Transverse colon (tissue), 4 donors: ENCODE measurements at regions not wholly inside any gene's neighbourhood (a gene's known extent, or its start where the extent isn't known, plus 50 kb on each side); places are given as distances from the start of the nearest gene placed in this dataset.

Source experiments
- CTCF ChIP-seq, 5 experiments: fragments of 200-600 bp in 3 of 5; fragments of 450-650 bp in 2 of 5; sonication (generic) in 3 of 5; IDR thresholded peaks; 1 replicate in 2 of 5; 2 replicates in 3 of 5; pipeline ENCODE4 v1.5.1; 2016 to 2017; ENCODE audit warnings: antibody characterized with exemption in 5 of 5, inconsistent platforms in 3 of 5, mild to moderate bottlenecking in 2 of 5, moderate library complexity in 1 of 5
- EP300 ChIP-seq: sonication (generic); formaldehyde crosslinking; IDR thresholded peaks from one replicate; pipeline ENCODE4 v1.6.1; 2017; ENCODE audit warnings: antibody characterized with exemption, low read depth
- POLR2A ChIP-seq: fragments of 450-650 bp; IDR thresholded peaks from one replicate; pipeline ENCODE4 v1.6.1; 2016; ENCODE audit warnings: antibody characterized with exemption, mild to moderate bottlenecking, moderate library complexity
- POLR2AphosphoS5 ChIP-seq, 3 donors: sonication (generic); formaldehyde crosslinking; IDR thresholded peaks; one replicate each; pipeline ENCODE4 v1.6.1; 2016; ENCODE audit warnings: antibody characterized with exemption in 3 of 3

- TF ChIP-seq CTCF (IDR thresholded peaks at IDR 0.05) (no peak), POLR2A (no peak), POLR2AphosphoS5 (IDR thresholded peaks at IDR 0.05) (no peak), EP300 (no peak)
These were observed 64.8 kb upstream of the FAR1 start for GRCh38 chr11:13603661-13604060.
